OCI-LY7 (cell line): ENCODE measurements at regions not wholly inside any gene's neighbourhood (a gene's known extent, or its start where the extent isn't known, plus 50 kb on each side); places are given as distances from the start of the nearest gene placed in this dataset.

Experiments
- BruUV-seq: library from RNA; stranded (reverse); fragments of 400-500 nt; replicated peaks from 2 replicates; lab custom pipeline; 2021; lab: Mats Ljungman, UMichigan
- CTCF ChIA-PET: fragments of 300-600 bp; sonication (Branson Sonifier 250); formaldehyde crosslinking; loops from one replicate; lab custom pipeline; 2022; ENCODE audit warnings: antibody characterized with exemption; ENCODE audit not compliant: unreplicated experiment; lab: Charles Lee
- POLR2A ChIA-PET: fragments of 300-600 bp; sonication (Branson Sonifier 250); formaldehyde crosslinking; loops from one replicate; lab custom pipeline; 2022; ENCODE audit warnings: antibody characterized with exemption; lab: Charles Lee
- DNase-seq: peaks from one replicate; pipeline ENCODE4 v3.0.0-alpha.2; 2015; ENCODE audit warnings: low spot score
- H2AFZ ChIP-seq: fragments of 200-600 bp; sonication (generic), shearing (Covaris generic); 2 replicates; pipeline ENCODE4 v1.6.1; 2014; ENCODE audit warnings: mild to moderate bottlenecking, antibody characterized with exemption, low read length, moderate library complexity
- H3K27ac ChIP-seq: fragments of 200-600 bp; sonication (generic); 2 replicates; pipeline ENCODE4 v1.5.1; 2014; ENCODE audit warnings: mixed run types, low read depth, mild to moderate bottlenecking, moderate library complexity, low read length, inconsistent platforms; ENCODE audit not compliant: poor library complexity, severe bottlenecking
- H3K36me3 ChIP-seq: fragments of 200-600 bp; sonication (generic); 2 replicates; pipeline ENCODE4 v1.6.1; 2014; ENCODE audit warnings: mild to moderate bottlenecking, antibody characterized with exemption, low read length, moderate library complexity, mixed read lengths; ENCODE audit not compliant: insufficient read depth
- H3K4me1 ChIP-seq: fragments of 200-600 bp; sonication (generic); 2 replicates; pipeline ENCODE4 v1.5.1; 2014; ENCODE audit warnings: mild to moderate bottlenecking, low read length; ENCODE audit not compliant: insufficient read depth, poor library complexity, severe bottlenecking
- H3K4me2 ChIP-seq: fragments of 200-600 bp; sonication (generic); 2 replicates; pipeline ENCODE4 v1.6.1; 2014; ENCODE audit warnings: mild to moderate bottlenecking, low read length
- H3K4me3 ChIP-seq: fragments of 200-600 bp; sonication (generic); 2 replicates; pipeline ENCODE4 v1.5.1; 2014; ENCODE audit warnings: mild to moderate bottlenecking, low read depth, low read length; ENCODE audit not compliant: poor library complexity, severe bottlenecking
- H3K79me2 ChIP-seq: fragments of 200-600 bp; sonication (generic); 2 replicates; pipeline ENCODE4 v1.6.1; 2016; ENCODE audit warnings: low read depth, mild to moderate bottlenecking, low read length, moderate library complexity, mixed read lengths; ENCODE audit not compliant: insufficient read depth
- H3K9me2 ChIP-seq: fragments of 200-600 bp; sonication (generic); 2 replicates; pipeline ENCODE4 v1.6.1; 2016; ENCODE audit warnings: mild to moderate bottlenecking, low read length, mixed read lengths; ENCODE audit not compliant: insufficient read depth
- H3K9me3 ChIP-seq: fragments of 200-600 bp; sonication (generic); 2 replicates; pipeline ENCODE4 v1.6.1; 2014; ENCODE audit warnings: mild to moderate bottlenecking, mixed run types, low read length, mixed read lengths
- H4K20me1 ChIP-seq: fragments of 200-600 bp; sonication (generic); 2 replicates; pipeline ENCODE4 v1.6.1; 2014; ENCODE audit warnings: mild to moderate bottlenecking, antibody characterized with exemption, low read length, moderate library complexity, mixed read lengths; ENCODE audit not compliant: insufficient read depth
- CTCF ChIP-seq: fragments of 200-600 bp; sonication (generic); conservative IDR thresholded peaks from 2 replicates; pipeline ENCODE4 v1.5.1; 2014; ENCODE audit warnings: mild to moderate bottlenecking, antibody characterized with exemption, low read length, moderate library complexity, mixed read lengths
- EZH2phosphoT487 ChIP-seq: fragments of 200-600 bp; sonication (generic); IDR thresholded peaks from 2 replicates; pipeline ENCODE4 v1.6.1; 2018; ENCODE audit warnings: low read depth, borderline replicate concordance, mild to moderate bottlenecking, mixed run types, antibody characterized with exemption, low read length, moderate library complexity, mixed read lengths
- intact Hi-C: fragments of 100-400 bp; cut with micrococcal nuclease; formaldehyde crosslinking; loops from one replicate; pipeline ENCODE4 v1.10.0; 2022; ENCODE audit not compliant: unreplicated experiment

DNA sequence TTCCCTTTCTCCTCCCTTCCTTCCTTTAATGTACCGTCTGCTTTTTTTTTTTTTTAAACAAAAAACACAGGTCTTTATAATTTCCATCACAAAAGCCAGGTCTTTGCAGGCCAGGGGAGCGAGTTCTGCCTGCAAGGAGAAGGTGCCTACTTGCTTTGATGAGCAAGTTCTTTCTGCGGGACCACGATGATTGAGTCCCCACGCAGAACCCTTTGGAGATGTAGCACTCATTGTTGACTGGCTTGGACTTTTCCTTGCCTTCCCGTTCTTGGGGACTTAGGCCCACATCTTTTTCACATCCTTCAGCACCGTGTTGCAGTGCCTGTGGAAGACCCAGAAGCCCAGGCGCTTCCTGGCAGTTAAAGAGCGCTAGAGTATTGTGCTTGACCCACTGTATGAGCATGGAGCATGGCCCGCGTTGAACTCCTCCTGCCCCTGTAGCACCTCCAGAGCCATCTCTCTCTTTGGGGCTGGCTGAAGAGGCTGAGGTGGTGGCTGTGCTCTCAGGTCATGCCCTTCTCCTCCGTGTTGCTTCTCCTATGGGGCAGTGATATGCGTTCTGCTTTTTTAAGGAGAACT, 177.6 kb downstream of the EXOC5 start:
- CTCF ChIA-PET, result no interaction called here
- no peaks in the 10 kb centered on the region for H3K4me1 ChIP-seq
- H3K4me3 ChIP-seq, result no peak overlapping the region
- no peak overlapping the region for H3K4me2 ChIP-seq
- BruUV-seq, result no TSS peak
- POLR2A ChIA-PET, result no interaction called here
- no peaks in the 10 kb centered on the region for H4K20me1 ChIP-seq
- H2AFZ ChIP-seq, result no peak overlapping the region
- intact Hi-C loops, result no loop called here
- no peak for DNase-seq
- H3K9me2 ChIP-seq, result no peaks in the 10 kb centered on the region
- no peak overlapping the region for H3K27ac ChIP-seq
- TF ChIP-seq CTCF (no peak), EZH2phosphoT487 (no peak)
- no peaks in the 10 kb centered on the region for H3K9me3 ChIP-seq
- no peaks in the 10 kb centered on the region for H3K79me2 ChIP-seq
- no peaks in the 10 kb centered on the region for H3K36me3 ChIP-seq

DNA sequence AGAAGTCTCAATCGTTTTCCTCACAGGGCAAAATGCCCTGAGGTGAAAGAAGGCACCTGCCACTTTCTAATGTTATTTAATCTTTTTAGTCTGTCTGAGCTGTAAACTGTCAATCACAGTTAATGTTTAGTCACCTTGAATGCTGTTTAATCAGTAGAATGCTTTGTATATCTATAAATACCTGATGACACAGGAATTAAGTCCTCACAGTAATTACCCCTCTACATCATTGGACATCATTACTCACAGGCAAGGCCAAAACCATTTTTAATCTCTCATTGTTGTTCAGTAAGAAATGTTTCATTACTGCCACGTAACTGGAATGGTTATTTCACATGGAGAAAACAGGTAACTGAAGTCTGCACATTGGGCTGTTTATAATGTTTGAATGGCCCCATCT, 178.8 kb downstream of the EXOC5 start:
- Histone ChIP-seq H3K4me1 (no peaks in the 10 kb centered on the region), H3K4me2 (no peak overlapping the region), H3K9me3 (no peaks in the 10 kb centered on the region), H3K36me3 (no peaks in the 10 kb centered on the region), H3K79me2 (no peaks in the 10 kb centered on the region), H3K9me2 (no peaks in the 10 kb centered on the region), H2AFZ (no peak overlapping the region), H4K20me1 (no peaks in the 10 kb centered on the region), H3K4me3 (no peak overlapping the region), H3K27ac (no peak overlapping the region)
- CTCF ChIA-PET, result no interaction called here
- POLR2A ChIA-PET, result no interaction called here
- TF ChIP-seq CTCF, result no peak
- TF ChIP-seq EZH2phosphoT487, result no peak
- BruUV-seq, result no TSS peak
- DNase-seq, result no peak
- intact Hi-C loops, result no loop called here

- Histone ChIP-seq H3K79me2 (no peaks in the 10 kb centered on the region), H3K9me2 (no peaks in the 10 kb centered on the region), H3K36me3 (no peaks in the 10 kb centered on the region), H4K20me1 (no peaks in the 10 kb centered on the region), H2AFZ (no peak overlapping the region), H3K9me3 (no peaks in the 10 kb centered on the region), H3K4me3 (no peak overlapping the region), H3K4me1 (no peaks in the 10 kb centered on the region), H3K4me2 (no peak overlapping the region), H3K27ac (no peak overlapping the region)
- ChIA-PET POLR2A (no interaction called here), CTCF (no interaction called here)
- no TSS peak for BruUV-seq
- intact Hi-C loops, result no loop called here
- no peak for TF ChIP-seq EZH2phosphoT487
- no peak for TF ChIP-seq CTCF
- DNase-seq, result no peak
Measured at GRCh38 chr14:57087841-57088240, 180.9 kb downstream of the EXOC5 start.
